GM12874 (cell line): ENCODE measurements at regions not wholly inside any gene's neighbourhood (a gene's known extent, or its start where the extent isn't known, plus 50 kb on each side); places are given as distances from the start of the nearest gene placed in this dataset.

Source experiments
- CTCF ChIP-seq: IDR thresholded peaks from 2 replicates; pipeline ENCODE4 v1.5.1; 2011; ENCODE audit warnings: low read depth, mild to moderate bottlenecking, control low read depth, low read length, moderate library complexity; ENCODE audit not compliant: insufficient read depth

GRCh38 chr10:28367929-28368484 lies 65.1 kb upstream of the MPP7 start:
- TF ChIP-seq CTCF = no peak

GRCh38 chr10:28370107-28370835 lies 67.4 kb upstream of the MPP7 start:
- no peak for TF ChIP-seq CTCF

GRCh38 chr10:28374036-28374435 lies 71.2 kb upstream of the MPP7 start:
- no peak for TF ChIP-seq CTCF

- no peak for TF ChIP-seq CTCF
Observed at GRCh38 chr10:28375399-28376354, 72.8 kb upstream of the MPP7 start.

GRCh38 chr10:28378986-28379585 lies 76.2 kb upstream of the MPP7 start:
- TF ChIP-seq CTCF = no peak

- no peak for TF ChIP-seq CTCF
Observed at GRCh38 chr10:28381466-28381865, 78.6 kb upstream of the MPP7 start.

- peak; percentile 79 for TF ChIP-seq CTCF
Observed at GRCh38 chr10:28381903-28382347, 79.1 kb upstream of the MPP7 start.
